NCI-H510A treated with DMSO at 0.1 percent for 48 hours (cell line): ENCODE measurements at regions not wholly inside any gene's neighbourhood (a gene's known extent, or its start where the extent isn't known, plus 50 kb on each side); places are given as distances from the start of the nearest gene placed in this dataset.
"Not testable (repeated sequence)": the region's sequence is repeated elsewhere in the genome, so short reads cannot be mapped to it uniquely, and the experiment has no call there.

Experiments
- DNase-seq: peaks from one replicate; lab custom pipeline; 2025; lab: John Stamatoyannopoulos, UW

GRCh38 chr6:169977434-169978265 lies 226.2 kb downstream of the ERMARD start:
- DNase-seq: no peak

- no peak for DNase-seq
Observed at GRCh38 chr6:169976301-169977081, 225.1 kb downstream of the ERMARD start.

- no peak for DNase-seq
Observed at GRCh38 chr6:169975701-169976100, 224.3 kb downstream of the ERMARD start.

GRCh38 chr6:169975286-169975685 lies 223.9 kb downstream of the ERMARD start:
- DNase-seq: no peak

GRCh38 chr6:169974663-169975062 lies 223.2 kb downstream of the ERMARD start:
- DNase-seq: no peak

- DNase-seq: not testable (repeated sequence)
Observed at GRCh38 chr6:169973588-169974467, 222.4 kb downstream of the ERMARD start.

- DNase-seq: no peak
Observed at GRCh38 chr6:169972736-169973135, 221.3 kb downstream of the ERMARD start.

- DNase-seq: no peak
Observed at GRCh38 chr6:169972101-169972651, 220.8 kb downstream of the ERMARD start.

GRCh38 chr6:169971081-169971861 lies 219.8 kb downstream of the ERMARD start:
- no peak for DNase-seq

GRCh38 chr6:169970306-169970988 lies 219.0 kb downstream of the ERMARD start:
- DNase-seq: no peak

- no peak for DNase-seq
Observed at GRCh38 chr6:169969372-169970099, 218.1 kb downstream of the ERMARD start.

- no peak for DNase-seq
Observed at GRCh38 chr6:169968541-169969270, 217.3 kb downstream of the ERMARD start.

- DNase-seq: no peak
Observed at GRCh38 chr6:169967687-169968086, 216.3 kb downstream of the ERMARD start.

- DNase-seq: no peak
Observed at GRCh38 chr6:169966312-169967181, 215.1 kb downstream of the ERMARD start.

GRCh38 chr6:169965657-169966311 lies 214.4 kb downstream of the ERMARD start:
- DNase-seq: no peak

- DNase-seq: no peak
Observed at GRCh38 chr6:169965239-169965638, 213.8 kb downstream of the ERMARD start.

GRCh38 chr6:169964486-169965180 lies 213.2 kb downstream of the ERMARD start:
- DNase-seq: no peak
